ENCODE measurements at regions not wholly inside any gene's neighbourhood (a gene's known extent, or its start where the extent isn't known, plus 50 kb on each side); places are given as distances from the start of the nearest gene placed in this dataset.
"Not testable (repeated sequence)": the region's sequence is repeated elsewhere in the genome, so short reads cannot be mapped to it uniquely, and the experiment has no call there.

DNA sequence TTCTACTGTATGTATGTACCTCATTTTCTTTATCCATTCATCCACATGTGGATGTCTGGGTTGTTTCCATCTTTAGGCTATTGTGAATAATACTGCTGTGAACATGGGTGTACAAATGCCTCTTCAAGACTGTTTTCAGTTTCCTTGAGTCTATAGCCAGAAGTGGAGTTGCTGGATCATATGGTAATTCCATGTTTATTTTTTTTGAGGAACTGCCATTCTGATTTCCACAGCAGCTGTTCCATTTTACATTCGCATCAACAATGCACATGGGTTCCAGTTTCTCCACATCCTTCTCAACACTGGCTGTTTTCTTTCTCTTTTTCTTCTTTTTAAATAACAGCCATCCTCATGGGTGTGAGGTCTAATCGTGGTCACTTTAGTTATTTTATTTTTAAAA, 69.9 kb upstream of the CTBP2 start:
- H3K4me1 Mint-ChIP-seq (ENCODE audit: low read depth) = no peaks in the 10 kb centered on the region
- H3K27me3 Mint-ChIP-seq (ENCODE audit: low read depth) = no peaks in the 10 kb centered on the region
- no peaks in the 10 kb centered on the region for H3K36me3 Mint-ChIP-seq (ENCODE audit: low read depth)
- H3K27ac Mint-ChIP-seq = no peak overlapping the region
- CTCF ChIA-PET = no interaction called here
- intact Hi-C loops (cut with micrococcal nuclease) = no loop called here
- DNase-seq = no peak
- H3K4me3 Mint-ChIP-seq = no peak overlapping the region
- peaks cover 4% of the 10 kb centered on the region for H3K9me3 Mint-ChIP-seq

DNA sequence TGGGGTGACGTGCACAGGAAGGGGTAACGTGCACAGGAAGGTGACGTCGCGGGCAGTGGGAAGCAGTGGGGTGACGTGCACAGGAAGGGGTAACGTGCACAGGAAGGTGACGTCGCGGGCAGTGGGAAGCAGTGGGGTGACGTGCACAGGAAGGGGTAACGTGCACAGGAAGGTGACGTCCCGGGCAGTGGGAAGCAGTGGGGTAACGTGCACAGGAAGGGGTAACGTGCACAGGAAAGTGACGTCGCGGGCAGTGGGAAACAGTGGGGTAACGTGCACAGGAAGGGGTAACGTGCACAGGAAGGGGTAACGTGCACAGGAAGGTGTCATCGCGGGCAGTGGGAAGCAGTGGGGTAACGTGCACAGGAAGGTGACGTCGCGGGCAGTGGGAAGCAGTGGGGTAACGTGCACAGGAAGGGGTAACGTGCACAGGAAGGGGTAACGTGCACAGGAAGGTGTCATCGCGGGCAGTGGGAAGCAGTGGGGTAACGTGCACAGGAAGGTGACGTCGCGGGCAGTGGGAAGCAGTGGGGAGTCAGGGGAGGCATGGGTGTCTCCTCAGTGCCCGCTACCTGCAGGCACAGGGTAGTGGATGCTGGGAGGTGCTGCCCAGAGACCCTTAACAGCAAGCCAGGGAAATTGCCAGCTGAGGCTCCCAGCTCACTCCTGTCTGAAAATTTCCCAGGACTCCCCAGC, 68.0 kb upstream of the CTBP2 start:
- CTCF ChIA-PET; H3K36me3 Mint-ChIP-seq (ENCODE audit: low read depth); H3K9me3 Mint-ChIP-seq; H3K27me3 Mint-ChIP-seq (ENCODE audit: low read depth); H3K4me1 Mint-ChIP-seq (ENCODE audit: low read depth); DNase-seq; intact Hi-C loops (cut with micrococcal nuclease); H3K27ac Mint-ChIP-seq; H3K4me3 Mint-ChIP-seq: not testable (repeated sequence)

DNA sequence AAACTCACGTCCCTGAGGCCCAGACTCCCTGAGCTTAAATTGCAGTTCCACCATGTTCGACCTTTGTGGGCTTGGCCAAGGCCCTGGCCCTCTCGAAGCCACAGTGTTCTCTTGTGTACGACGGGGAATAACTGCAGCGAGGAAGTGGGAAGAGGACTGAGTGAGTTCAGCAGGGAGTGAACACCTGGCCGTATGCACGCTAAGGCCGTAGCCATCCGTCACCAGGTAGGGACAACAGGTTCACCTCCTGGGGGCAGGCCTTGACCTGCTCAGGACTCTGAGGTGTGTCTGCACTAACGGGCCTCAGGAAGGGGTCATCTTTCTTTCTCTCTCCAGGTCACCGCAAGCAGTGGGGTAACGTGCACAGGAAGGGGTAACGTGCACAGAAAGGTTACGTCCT, 67.2 kb upstream of the CTBP2 start:
- CTCF ChIA-PET = no interaction called here
- H3K9me3 Mint-ChIP-seq = peaks cover 4% of the 10 kb centered on the region
- H3K36me3 Mint-ChIP-seq (ENCODE audit: low read depth) = no peaks in the 10 kb centered on the region
- no peak for DNase-seq
- no peaks in the 10 kb centered on the region for H3K4me1 Mint-ChIP-seq (ENCODE audit: low read depth)
- H3K27ac Mint-ChIP-seq = no peak overlapping the region
- H3K27me3 Mint-ChIP-seq (ENCODE audit: low read depth) = no peaks in the 10 kb centered on the region
- intact Hi-C loops (cut with micrococcal nuclease) = no loop called here
- H3K4me3 Mint-ChIP-seq = no peak overlapping the region

DNA sequence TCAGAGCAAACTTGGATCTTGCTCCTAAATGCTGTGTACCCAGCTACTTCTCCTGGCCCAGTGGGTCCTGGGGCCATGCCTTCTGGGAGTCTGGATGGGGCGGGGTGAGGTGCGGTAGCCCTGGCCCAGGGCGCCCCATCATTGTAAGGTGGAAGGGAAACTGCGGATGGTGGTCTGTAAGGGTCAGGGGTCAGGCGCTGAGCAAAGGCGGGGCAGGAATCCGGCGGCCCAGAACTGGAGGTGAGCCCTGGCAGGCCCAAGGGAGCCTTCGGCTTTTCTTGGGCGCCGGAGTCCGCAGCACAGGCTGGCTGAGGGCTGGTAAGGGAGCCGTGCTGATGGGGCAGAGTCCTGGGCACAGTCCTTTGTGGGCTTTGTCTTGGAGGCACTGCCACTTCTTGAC, 66.5 kb upstream of the CTBP2 start:
- H3K27ac Mint-ChIP-seq = no peak overlapping the region
- intact Hi-C loops (cut with micrococcal nuclease) = no loop called here
- peaks cover 4% of the 10 kb centered on the region for H3K9me3 Mint-ChIP-seq
- H3K27me3 Mint-ChIP-seq (ENCODE audit: low read depth) = no peaks in the 10 kb centered on the region
- DNase-seq = no peak
- H3K36me3 Mint-ChIP-seq (ENCODE audit: low read depth) = no peaks in the 10 kb centered on the region
- CTCF ChIA-PET = no interaction called here
- H3K4me1 Mint-ChIP-seq (ENCODE audit: low read depth) = no peaks in the 10 kb centered on the region
- H3K4me3 Mint-ChIP-seq = no peak overlapping the region

DNA sequence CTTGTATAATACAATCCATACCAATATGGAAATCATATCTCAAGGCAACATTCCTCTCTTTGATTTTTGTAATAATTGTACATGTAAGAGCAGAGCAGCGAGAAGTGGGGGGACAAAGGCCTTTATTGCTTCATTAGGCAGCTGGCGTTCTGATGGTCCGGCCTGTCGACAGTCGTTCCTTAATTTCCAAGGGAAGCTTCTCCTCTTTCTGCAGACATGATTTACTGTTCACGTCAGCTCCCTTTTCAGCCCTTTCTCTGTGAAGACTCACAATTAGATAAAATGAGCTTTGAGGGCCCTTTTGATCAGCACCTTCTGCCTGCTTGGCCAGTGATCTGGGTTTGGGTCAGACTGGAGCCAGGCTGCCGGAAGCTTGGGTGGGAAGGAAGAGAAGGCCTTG, 65.6 kb upstream of the CTBP2 start:
- Mint-ChIP-seq H3K27ac (no peak overlapping the region), H3K4me3 (no peak overlapping the region), H3K27me3 (ENCODE audit: low read depth) (no peaks in the 10 kb centered on the region), H3K36me3 (ENCODE audit: low read depth) (no peaks in the 10 kb centered on the region), H3K4me1 (ENCODE audit: low read depth) (no peaks in the 10 kb centered on the region), H3K9me3 (peaks cover 4% of the 10 kb centered on the region)
- DNase-seq = no peak
- intact Hi-C loops (cut with micrococcal nuclease) = no loop called here
- CTCF ChIA-PET = no interaction called here

DNA sequence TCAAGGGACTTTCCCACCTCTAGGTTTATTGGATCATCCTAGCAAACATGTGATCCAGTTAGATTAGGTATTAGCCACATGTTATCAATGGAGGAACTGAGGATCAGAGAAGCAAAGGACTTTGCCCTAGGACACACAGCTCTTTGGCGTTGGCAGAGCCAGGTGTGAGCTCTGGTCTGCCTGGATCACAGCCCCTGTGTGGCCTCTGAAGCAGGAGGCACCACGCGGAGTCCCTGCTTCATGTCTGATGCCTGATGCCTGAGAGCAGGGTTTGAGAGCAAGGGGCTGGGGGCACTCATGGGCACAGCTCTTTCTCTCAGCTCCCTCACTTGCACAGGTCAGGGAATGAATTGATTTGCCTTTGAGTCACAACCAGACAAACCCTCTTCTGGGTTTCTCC, 64.7 kb upstream of the CTBP2 start:
- Mint-ChIP-seq H3K9me3 (peaks cover 4% of the 10 kb centered on the region), H3K4me3 (no peak overlapping the region), H3K27ac (no peak overlapping the region), H3K4me1 (ENCODE audit: low read depth) (no peaks in the 10 kb centered on the region), H3K36me3 (ENCODE audit: low read depth) (no peaks in the 10 kb centered on the region), H3K27me3 (ENCODE audit: low read depth) (no peaks in the 10 kb centered on the region)
- DNase-seq = no peak
- intact Hi-C loops (cut with micrococcal nuclease) = no loop called here
- CTCF ChIA-PET = no interaction called here

DNA sequence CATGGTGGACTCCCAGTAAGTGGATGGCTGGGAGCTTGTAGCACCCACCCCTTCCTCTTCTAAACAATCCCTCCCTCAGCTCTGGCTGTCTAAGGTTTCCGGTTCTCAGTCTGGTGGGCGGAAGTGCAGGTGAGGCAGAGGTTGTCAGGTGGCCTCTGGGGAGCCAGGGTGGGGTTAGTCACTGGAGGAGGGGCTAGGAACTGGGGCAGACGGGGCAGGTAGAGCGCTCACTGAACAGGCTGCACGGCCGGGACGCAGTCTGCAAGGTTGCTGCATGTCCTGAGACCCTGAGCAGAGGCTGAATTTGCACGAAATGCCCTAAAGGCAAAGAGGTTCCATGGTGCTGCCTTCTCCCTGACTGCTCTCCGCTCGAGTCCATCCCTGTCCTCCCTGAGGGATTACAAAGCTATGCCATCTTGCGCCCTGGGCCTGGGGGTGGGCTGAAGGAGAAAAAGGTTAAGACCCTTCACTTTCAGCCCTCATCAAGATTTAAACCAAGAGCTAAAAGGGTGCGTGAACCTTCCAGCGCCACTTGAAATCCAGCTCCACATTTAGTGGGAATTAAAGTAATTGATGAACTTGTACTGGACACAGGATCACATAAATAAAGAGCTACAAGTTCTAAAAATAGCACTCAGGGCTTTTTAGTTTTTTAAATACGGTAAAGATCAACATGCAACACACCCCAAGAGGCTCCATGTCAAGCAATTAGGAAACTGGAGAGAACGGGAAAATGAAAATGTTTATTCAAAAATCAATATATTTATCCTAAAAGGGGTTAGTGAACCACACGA, 62.3 kb upstream of the CTBP2 start:
- Mint-ChIP-seq H3K27me3 (ENCODE audit: low read depth) (no peaks in the 10 kb centered on the region), H3K36me3 (ENCODE audit: low read depth) (no peaks in the 10 kb centered on the region), H3K9me3 (peaks cover 3% of the 10 kb centered on the region), H3K4me3 (no peak overlapping the region), H3K4me1 (ENCODE audit: low read depth) (no peaks in the 10 kb centered on the region), H3K27ac (no peak overlapping the region)
- no peak for DNase-seq
- intact Hi-C loops (cut with micrococcal nuclease) = no loop called here
- CTCF ChIA-PET = no interaction called here

DNA sequence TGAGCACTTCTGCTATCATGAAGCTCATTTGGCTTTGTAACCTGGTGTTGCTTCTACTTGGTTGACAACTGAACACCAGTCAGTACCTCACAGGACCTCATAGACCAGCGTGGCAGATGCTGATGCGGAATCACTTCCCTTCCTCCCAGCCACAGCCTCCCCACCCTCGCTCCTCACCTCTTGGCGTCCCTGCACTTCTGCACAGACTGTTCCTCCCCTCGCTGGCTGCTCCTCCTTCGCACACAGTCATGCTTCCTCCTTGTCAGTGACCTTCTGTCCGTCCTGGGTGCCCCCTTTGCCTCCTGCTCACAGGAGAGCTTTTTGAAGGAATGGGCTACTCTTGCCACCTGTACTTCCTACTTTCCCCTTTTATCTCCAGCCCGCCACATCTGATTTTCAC, 61.4 kb upstream of the CTBP2 start:
- no peak overlapping the region for H3K4me3 Mint-ChIP-seq
- H3K4me1 Mint-ChIP-seq (ENCODE audit: low read depth) = no peaks in the 10 kb centered on the region
- no peaks in the 10 kb centered on the region for H3K27me3 Mint-ChIP-seq (ENCODE audit: low read depth)
- intact Hi-C loops (cut with micrococcal nuclease) = no loop called here
- no peak overlapping the region for H3K27ac Mint-ChIP-seq
- no peak for DNase-seq
- no peaks in the 10 kb centered on the region for H3K36me3 Mint-ChIP-seq (ENCODE audit: low read depth)
- CTCF ChIA-PET = interaction anchor here (0.5 kb wide), 1 partner anchor 303 kb away, joined by 8 read pairs; no protein-coding TSS in a partner anchor
- H3K9me3 Mint-ChIP-seq = no peaks in the 10 kb centered on the region

DNA sequence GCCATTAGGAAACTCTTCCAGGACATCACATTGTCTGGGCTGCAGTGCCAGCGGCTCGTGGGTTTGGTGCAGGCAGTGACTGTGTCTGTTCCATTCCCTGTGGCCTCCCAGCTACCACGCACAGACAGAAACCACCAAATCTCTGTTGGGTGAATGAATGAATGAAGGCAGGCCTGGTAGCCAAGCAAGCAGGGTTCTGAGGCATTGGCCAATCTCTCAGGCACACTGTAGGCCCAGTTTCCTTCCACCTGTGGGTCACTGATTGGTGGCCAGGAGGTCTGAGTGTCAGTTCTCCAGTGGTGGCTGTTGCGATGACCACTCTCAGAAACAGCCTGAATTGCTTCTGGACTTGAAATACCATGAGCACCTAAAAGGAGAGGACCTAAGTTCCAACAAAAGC, 59.4 kb upstream of the CTBP2 start:
- no peak for DNase-seq

DNA sequence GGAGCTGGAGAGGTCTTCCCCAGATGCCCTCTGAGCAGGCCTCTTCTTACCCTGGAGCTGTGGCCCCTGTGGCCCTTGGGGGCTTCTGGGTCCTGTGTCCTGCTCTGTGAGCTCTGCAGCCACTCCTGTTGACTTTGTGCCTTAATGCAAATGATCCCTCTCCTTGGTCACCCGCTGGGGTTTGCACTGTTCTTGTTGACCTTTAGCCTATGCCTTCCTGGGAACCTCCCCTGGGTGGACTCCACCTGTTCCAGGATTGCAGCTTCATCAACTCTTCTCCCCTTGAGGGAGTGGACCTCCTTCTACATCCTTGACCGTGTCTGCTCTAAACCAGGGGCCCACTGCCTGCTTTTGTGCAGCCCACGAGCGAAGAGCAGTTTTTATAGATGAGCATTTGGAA, 58.6 kb upstream of the CTBP2 start:
- DNase-seq = no peak
- no peaks in the 10 kb centered on the region for H3K4me1 Mint-ChIP-seq (ENCODE audit: low read depth)
- H3K27ac Mint-ChIP-seq = no peak overlapping the region
- intact Hi-C loops (cut with micrococcal nuclease) = no loop called here
- no peaks in the 10 kb centered on the region for H3K36me3 Mint-ChIP-seq (ENCODE audit: low read depth)
- CTCF ChIA-PET = no interaction called here
- H3K4me3 Mint-ChIP-seq = no peak overlapping the region
- no peaks in the 10 kb centered on the region for H3K9me3 Mint-ChIP-seq
- no peaks in the 10 kb centered on the region for H3K27me3 Mint-ChIP-seq (ENCODE audit: low read depth)

More for the DNA sequence above, 59.4 kb upstream of the CTBP2 start:
- no peaks in the 10 kb centered on the region for H3K36me3 Mint-ChIP-seq (ENCODE audit: low read depth)
- no peaks in the 10 kb centered on the region for H3K4me1 Mint-ChIP-seq (ENCODE audit: low read depth)
- CTCF ChIA-PET = no interaction called here
- H3K27ac Mint-ChIP-seq = no peak overlapping the region
- no peaks in the 10 kb centered on the region for H3K9me3 Mint-ChIP-seq
- H3K27me3 Mint-ChIP-seq (ENCODE audit: low read depth) = no peaks in the 10 kb centered on the region
- intact Hi-C loops (cut with micrococcal nuclease) = no loop called here
- no peak overlapping the region for H3K4me3 Mint-ChIP-seq

DNA sequence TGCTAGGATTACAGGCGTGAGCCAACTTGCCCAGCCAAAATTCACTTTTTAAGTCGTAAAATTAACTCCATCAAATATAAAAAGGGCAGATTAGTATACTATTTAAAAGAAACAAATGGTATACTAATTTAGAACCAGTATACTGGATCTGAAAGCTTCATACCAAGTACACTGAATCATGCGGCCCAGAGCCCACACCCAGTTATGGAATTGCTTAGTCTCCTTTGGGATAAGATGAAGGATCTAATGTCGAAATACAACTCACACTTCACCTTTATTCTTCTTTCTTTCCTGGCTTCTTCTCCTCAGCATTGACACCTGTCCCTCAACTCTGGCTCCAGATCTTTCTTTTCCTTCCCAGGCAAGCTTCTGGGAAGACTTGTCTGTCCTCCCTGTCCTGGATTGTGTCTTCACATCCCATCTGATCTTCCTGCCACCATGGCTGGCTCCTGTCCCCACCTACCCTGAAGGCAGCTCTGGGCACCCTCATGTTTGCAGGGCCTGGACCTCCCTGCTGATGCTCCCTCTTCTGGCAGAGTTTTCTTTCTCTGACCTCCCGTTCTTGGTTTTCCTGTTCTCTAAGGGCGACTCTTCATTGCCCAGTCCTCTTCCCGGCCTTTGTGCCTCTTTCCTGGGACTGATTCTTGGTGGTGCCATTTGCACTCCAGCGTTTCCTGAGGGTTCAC, 57.8 kb upstream of the CTBP2 start:
- DNase-seq = no peak
- Mint-ChIP-seq H3K4me1 (ENCODE audit: low read depth) (no peaks in the 10 kb centered on the region), H3K27me3 (ENCODE audit: low read depth) (no peaks in the 10 kb centered on the region), H3K27ac (no peak overlapping the region), H3K4me3 (no peak overlapping the region), H3K9me3 (no peaks in the 10 kb centered on the region), H3K36me3 (ENCODE audit: low read depth) (no peaks in the 10 kb centered on the region)
- intact Hi-C loops (cut with micrococcal nuclease) = no loop called here
- CTCF ChIA-PET = no interaction called here

DNA sequence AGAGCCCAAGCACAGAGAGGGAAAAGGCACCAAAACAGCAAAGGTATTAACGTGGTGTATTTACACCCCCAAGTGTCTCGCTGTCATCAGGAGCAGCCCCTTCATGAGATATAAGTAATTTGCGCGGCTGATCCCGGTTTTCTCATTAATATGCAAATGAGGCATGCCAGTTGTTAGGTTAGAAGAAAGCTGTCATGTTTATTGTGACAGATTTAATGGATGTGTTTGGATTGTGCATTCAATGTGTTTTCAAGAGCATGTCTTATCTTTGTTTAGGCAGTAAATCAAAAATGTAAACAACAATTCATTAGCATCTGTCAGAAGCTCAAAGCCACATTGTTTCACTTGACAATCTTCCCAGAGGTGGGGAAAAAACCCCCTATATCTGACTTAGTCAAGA, 56.5 kb upstream of the CTBP2 start:
- no peak for DNase-seq
- intact Hi-C loops (cut with micrococcal nuclease) = no loop called here
- no peak overlapping the region for H3K4me3 Mint-ChIP-seq
- no peaks in the 10 kb centered on the region for H3K36me3 Mint-ChIP-seq (ENCODE audit: low read depth)
- H3K27ac Mint-ChIP-seq = no peak overlapping the region
- H3K9me3 Mint-ChIP-seq = no peaks in the 10 kb centered on the region
- H3K27me3 Mint-ChIP-seq (ENCODE audit: low read depth) = peaks cover 2% of the 10 kb centered on the region
- H3K4me1 Mint-ChIP-seq (ENCODE audit: low read depth) = no peaks in the 10 kb centered on the region
- CTCF ChIA-PET = interaction anchor here (0.6 kb wide), 1 partner anchor 195 kb away, joined by 4 read pairs; no protein-coding TSS in a partner anchor

DNA sequence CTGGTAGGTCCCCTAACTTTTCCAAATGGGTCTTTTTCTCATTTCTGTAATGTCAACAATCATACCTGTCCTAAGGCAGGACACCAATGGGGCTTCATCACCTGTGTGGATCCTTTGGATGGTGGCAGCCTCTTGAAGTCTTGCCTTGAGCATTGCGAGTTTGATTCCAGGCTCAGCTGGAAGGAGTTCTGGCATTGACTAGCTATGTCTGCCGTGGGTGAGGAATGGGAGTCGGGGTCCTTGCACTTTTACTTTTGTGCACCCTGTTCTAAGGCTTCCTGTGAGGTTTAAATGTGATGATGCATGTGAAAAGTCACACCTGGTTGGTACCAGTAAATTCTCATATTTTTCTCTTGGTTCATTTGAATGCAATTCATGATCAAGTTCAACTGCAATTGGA, 55.9 kb upstream of the CTBP2 start:
- no peaks in the 10 kb centered on the region for H3K36me3 Mint-ChIP-seq (ENCODE audit: low read depth)
- no peak overlapping the region for H3K4me3 Mint-ChIP-seq
- CTCF ChIA-PET = no interaction called here
- H3K4me1 Mint-ChIP-seq (ENCODE audit: low read depth) = no peaks in the 10 kb centered on the region
- no peaks in the 10 kb centered on the region for H3K9me3 Mint-ChIP-seq
- intact Hi-C loops (cut with micrococcal nuclease) = no loop called here
- H3K27me3 Mint-ChIP-seq (ENCODE audit: low read depth) = peaks cover 2% of the 10 kb centered on the region
- DNase-seq = no peak
- no peak overlapping the region for H3K27ac Mint-ChIP-seq
